ENCODE measurements at regions not wholly inside any gene's neighbourhood (a gene's known extent, or its start where the extent isn't known, plus 50 kb on each side); places are given as distances from the start of the nearest gene placed in this dataset.

GRCh38 chr12:102551186-102551585 lies 70.8 kb upstream of the IGF1 start:
- no peak for DNase-seq (ENCODE audit: low read depth, low spot score)
- Mint-ChIP-seq H3K27me3 (ENCODE audit: low read depth) (no peaks in the 10 kb centered on the region), H3K9me3 (no peaks in the 10 kb centered on the region), H3K4me1 (peaks cover 5% of the 10 kb centered on the region), H3K4me3 (no peak overlapping the region), H3K27ac (ENCODE audit: unreplicated experiment) (no peak overlapping the region), H3K36me3 (ENCODE audit: low read depth) (no peaks in the 10 kb centered on the region)
- TF ChIP-seq CTCF (conservative IDR thresholded peaks at IDR 0.05): no peak

DNA sequence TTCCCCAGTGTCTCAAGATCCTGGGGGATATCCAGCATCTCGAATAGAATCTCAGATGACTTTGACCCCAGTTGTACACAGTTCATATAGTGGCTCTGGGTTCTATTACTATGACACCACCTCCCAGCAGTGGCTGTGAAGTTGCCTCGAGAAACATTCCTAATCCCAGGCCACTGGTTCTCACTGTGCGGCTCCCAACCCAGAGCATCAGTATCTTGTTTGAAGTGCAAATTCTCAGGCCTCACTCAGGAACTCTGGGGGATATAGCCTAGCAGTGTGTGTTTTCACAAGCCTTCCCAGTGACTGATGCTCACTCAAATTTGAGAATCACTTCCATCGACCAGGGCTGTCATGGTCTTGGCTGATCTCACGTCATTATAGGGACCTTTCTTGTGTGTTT lies 69.3 kb upstream of the IGF1 start:
- no peak for TF ChIP-seq CTCF (conservative IDR thresholded peaks at IDR 0.05)
- Mint-ChIP-seq H3K36me3 (ENCODE audit: low read depth) (no peaks in the 10 kb centered on the region), H3K4me1 (peaks cover 5% of the 10 kb centered on the region), H3K27ac (ENCODE audit: unreplicated experiment) (no peak overlapping the region), H3K27me3 (ENCODE audit: low read depth) (no peaks in the 10 kb centered on the region), H3K9me3 (no peaks in the 10 kb centered on the region), H3K4me3 (no peak overlapping the region)
- no peak for DNase-seq (ENCODE audit: low read depth, low spot score)

DNA sequence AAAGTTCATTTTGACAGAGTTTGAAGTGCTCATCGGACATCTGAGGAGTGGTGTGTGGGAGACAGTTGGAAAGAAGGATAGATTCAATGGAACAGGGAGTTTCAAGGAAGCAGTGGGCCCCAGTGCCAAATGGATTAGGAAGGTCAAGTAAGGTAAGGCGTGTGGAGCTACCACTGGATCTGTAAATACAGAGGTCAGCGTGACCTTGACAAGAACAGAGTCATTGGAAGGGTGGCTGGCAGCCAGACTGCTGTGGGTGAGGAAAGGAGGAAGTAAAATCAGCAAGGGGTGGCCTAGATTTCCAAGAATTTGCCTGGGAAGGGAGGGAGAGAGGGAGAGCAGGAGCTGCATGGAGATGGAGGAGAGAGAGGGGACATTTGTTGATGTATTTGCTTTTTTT lies 68.2 kb upstream of the IGF1 start:
- Mint-ChIP-seq H3K4me3 (no peak overlapping the region), H3K27ac (ENCODE audit: unreplicated experiment) (no peak overlapping the region), H3K36me3 (ENCODE audit: low read depth) (no peaks in the 10 kb centered on the region), H3K27me3 (ENCODE audit: low read depth) (no peaks in the 10 kb centered on the region), H3K9me3 (no peaks in the 10 kb centered on the region), H3K4me1 (peaks cover 3% of the 10 kb centered on the region)
- TF ChIP-seq CTCF (conservative IDR thresholded peaks at IDR 0.05): no peak
- DNase-seq (ENCODE audit: low read depth, low spot score): no peak

- Mint-ChIP-seq H3K36me3 (ENCODE audit: low read depth) (no peaks in the 10 kb centered on the region), H3K9me3 (peaks cover 3% of the 10 kb centered on the region), H3K27me3 (ENCODE audit: low read depth) (no peaks in the 10 kb centered on the region), H3K4me1 (peaks cover 7% of the 10 kb centered on the region), H3K4me3 (no peak overlapping the region), H3K27ac (ENCODE audit: unreplicated experiment) (no peak overlapping the region)
- DNase-seq (ENCODE audit: low read depth, low spot score): no peak
- TF ChIP-seq CTCF (conservative IDR thresholded peaks at IDR 0.05): no peak
Measured at GRCh38 chr12:102543494-102544485, 63.4 kb upstream of the IGF1 start.

DNA sequence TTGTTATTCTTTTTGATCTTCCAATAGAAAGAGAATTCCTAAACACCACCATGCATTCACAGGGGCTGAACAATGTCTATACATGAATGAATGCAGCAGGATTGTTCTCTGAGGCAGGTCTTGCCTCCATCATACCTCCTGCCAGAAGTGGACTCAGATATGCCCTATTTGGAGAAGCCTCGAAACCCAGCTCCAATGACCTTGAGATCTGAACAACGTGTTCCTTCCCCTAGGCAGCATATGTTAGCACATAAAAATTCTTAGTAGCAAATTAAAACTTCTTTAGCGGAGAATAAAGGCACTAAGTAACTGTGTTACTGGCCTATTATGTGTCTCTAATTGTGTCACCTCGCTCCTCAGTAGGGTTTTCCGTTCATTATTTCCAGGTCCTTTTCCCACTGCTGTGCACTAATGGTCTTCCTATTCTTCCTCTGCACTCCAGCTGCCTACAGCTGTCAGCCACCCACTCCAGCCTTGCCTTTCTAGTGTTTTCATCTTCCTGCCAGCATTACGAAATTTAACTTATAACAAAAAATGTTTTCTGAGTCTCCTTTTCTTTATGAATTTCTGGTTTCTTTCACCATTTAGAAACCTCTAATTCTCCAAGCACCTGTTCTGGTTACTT lies 62.6 kb upstream of the IGF1 start:
- H3K36me3 Mint-ChIP-seq (ENCODE audit: low read depth): no peaks in the 10 kb centered on the region
- no peaks in the 10 kb centered on the region for H3K27me3 Mint-ChIP-seq (ENCODE audit: low read depth)
- no peak overlapping the region for H3K27ac Mint-ChIP-seq (ENCODE audit: unreplicated experiment)
- no peak for DNase-seq (ENCODE audit: low read depth, low spot score)
- H3K4me1 Mint-ChIP-seq: peaks cover 7% of the 10 kb centered on the region
- TF ChIP-seq CTCF (conservative IDR thresholded peaks at IDR 0.05): no peak
- peaks cover 3% of the 10 kb centered on the region for H3K9me3 Mint-ChIP-seq
- no peak overlapping the region for H3K4me3 Mint-ChIP-seq

Data from neural crest cell (in vitro differentiated cells).